AG10803 (cell line): ENCODE measurements at regions not wholly inside any gene's neighbourhood (a gene's known extent, or its start where the extent isn't known, plus 50 kb on each side); places are given as distances from the start of the nearest gene placed in this dataset.
A peak's percentile ranks its signal among the peaks of the same experiment; 100 is the strongest.

Source experiments
- DNase-seq: peaks from one replicate; pipeline ENCODE4 v3.0.0; 2010; ENCODE audit warnings: low read depth
- H3K4me3 ChIP-seq: 2 replicates; pipeline ENCODE4 v1.5.1; 2011; ENCODE audit warnings: mild to moderate bottlenecking, low read length, control low read depth
- CTCF ChIP-seq: conservative IDR thresholded peaks from 2 replicates; pipeline ENCODE4 v1.5.1; 2011; ENCODE audit warnings: mild to moderate bottlenecking, low read length, control low read depth, inconsistent platforms

GRCh38 chrX:49773993-49774392 is 55.1 kb upstream of the PAGE4 start:
- DNase-seq: no peak
- no peak for TF ChIP-seq CTCF

GRCh38 chrX:49767236-49767635 is 61.9 kb upstream of the PAGE4 start:
- TF ChIP-seq CTCF: no peak
- H3K4me3 ChIP-seq: no peak overlapping the region
- peak; percentile 36 for DNase-seq

More at GRCh38 chrX:49773993-49774392, 55.1 kb upstream of the PAGE4 start:
- H3K4me3 ChIP-seq: no peak overlapping the region

- no peak for DNase-seq
- H3K4me3 ChIP-seq: no peak overlapping the region
- TF ChIP-seq CTCF: no peak
Observed at GRCh38 chrX:49762175-49762720, 66.5 kb upstream of the PAGE1 start.

- peak; percentile 60 for TF ChIP-seq CTCF
- no peak overlapping the region for H3K4me3 ChIP-seq
- peak; percentile 4 for DNase-seq
Observed at GRCh38 chrX:49761481-49761880, 65.7 kb upstream of the PAGE1 start.

GRCh38 chrX:49760290-49760890 is 64.6 kb upstream of the PAGE1 start:
- DNase-seq: no peak
- TF ChIP-seq CTCF: no peak
- no peak overlapping the region for H3K4me3 ChIP-seq

- DNase-seq: no peak
- TF ChIP-seq CTCF: no peak
- no peak overlapping the region for H3K4me3 ChIP-seq
Observed at GRCh38 chrX:49756692-49757091, 60.9 kb upstream of the PAGE1 start.

GRCh38 chrX:49754233-49754857 is 58.6 kb upstream of the PAGE1 start:
- peak; percentile 71 for TF ChIP-seq CTCF
- peak; percentile 30 for DNase-seq
- no peak overlapping the region for H3K4me3 ChIP-seq
